ENCODE measurements at regions not wholly inside any gene's neighbourhood (a gene's known extent, or its start where the extent isn't known, plus 50 kb on each side); places are given as distances from the start of the nearest gene placed in this dataset.

GRCh38 chr13:90565985-90566713 is 781.3 kb upstream of the MIR17HG start:
- TF ChIP-seq CTCF (IDR thresholded peaks at IDR 0.05; ENCODE audit: low read depth, low read length, poor library complexity, severe bottlenecking) (no peak), EZH2phosphoT487 (IDR thresholded peaks at IDR 0.05; ENCODE audit: borderline replicate concordance, low read length) (no peak)
